K562 (cell line): ENCODE measurements at regions not wholly inside any gene's neighbourhood (a gene's known extent, or its start where the extent isn't known, plus 50 kb on each side); places are given as distances from the start of the nearest gene placed in this dataset.

Experiments
- CEBPB ChIP-seq: fragments of 450-650 bp; IDR thresholded peaks from 2 replicates; pipeline ENCODE4 v1.6.1; 2016; ENCODE audit warnings: missing genetic modification characterization, missing compliant biosample characterization
- CTCF ChIP-seq, 3 experiments: IDR thresholded peaks in 2 of 3; conservative IDR thresholded peaks in 1 of 3; 2 replicates each; pipeline ENCODE4 v1.5.1; 2011 to 2012; ENCODE audit warnings: low read length in 3 of 3, mild to moderate bottlenecking in 3 of 3, control low read depth in 2 of 3, improper control_type of control experiment in 1 of 3, inconsistent platforms in 1 of 3, low read depth in 1 of 3, mixed read lengths in 1 of 3, moderate library complexity in 1 of 3; ENCODE audit not compliant: insufficient read depth in 2 of 3
- ERF ChIP-seq: fragments of 450-650 bp; formaldehyde crosslinking; IDR thresholded peaks from 2 replicates; pipeline ENCODE4 v1.4.0; 2020; ENCODE audit warnings: mild to moderate bottlenecking, mixed read lengths
- FOXK1 ChIP-seq: sonication (generic); formaldehyde crosslinking; IDR thresholded peaks from 2 replicates; pipeline ENCODE4 v1.8.0; 2022; ENCODE audit warnings: missing genetic modification reagents, mild to moderate bottlenecking, borderline replicate concordance
- MNT ChIP-seq, 2 experiments: fragments of 450-650 bp; conservative IDR thresholded peaks; 2 replicates each; pipeline ENCODE4 v1.6.1; 2017; ENCODE audit warnings: mild to moderate bottlenecking in 2 of 2, moderate library complexity in 2 of 2
- POLR2A ChIP-seq: fragments of 450-650 bp; conservative IDR thresholded peaks from 2 replicates; pipeline ENCODE4 v1.6.1; 2016
- RFX5 ChIP-seq: IDR thresholded peaks from 2 replicates; pipeline ENCODE4 v1.6.1; 2011; ENCODE audit warnings: low read depth, mild to moderate bottlenecking, improper control_type of control experiment, low read length
- RNF219 ChIP-seq: fragments of 250-450 bp; sonication (Bioruptor Pico); IDR thresholded peaks from 2 replicates; pipeline ENCODE4 v1.5.0; 2022; ENCODE audit warnings: mild to moderate bottlenecking
- SP1 ChIP-seq: sonication (generic); formaldehyde crosslinking; IDR thresholded peaks from 2 replicates; pipeline ENCODE4 v1.8.1; 2022; ENCODE audit warnings: mild to moderate bottlenecking, missing genetic modification reagents
- USF2 ChIP-seq: sonication (generic); formaldehyde crosslinking; IDR thresholded peaks from 2 replicates; pipeline ENCODE4 v1.5.0; 2020; ENCODE audit warnings: missing genetic modification reagents
- TF ChIP-seq, protein P1 (sequence below), 2 experiments: fragments of 450-650 bp in 1 of 2; sonication (generic) in 1 of 2; formaldehyde crosslinking; conservative IDR thresholded peaks; 2 replicates each; pipeline versions ENCODE4 v1.4.0 to v1.8.1; 2020 to 2022; ENCODE audit warnings: mild to moderate bottlenecking in 1 of 2, missing genetic modification reagents in 1 of 2

GRCh38 chr16:65934443-65934842 lies 432.0 kb upstream of the CDH5 start:
- TF ChIP-seq POLR2A, result no peak
- no peak for TF ChIP-seq RNF219
- TF ChIP-seq ERF, result no peak
- TF ChIP-seq RFX5, result no peak
- no peak for TF ChIP-seq CTCF (IDR thresholded peaks at IDR 0.05 in 2 of 3, conservative IDR thresholded peaks at IDR 0.05 in 1 of 3; ENCODE audit: insufficient read depth in 2 of 3, low read depth in 1 of 3, low read length in 3 of 3)
- TF ChIP-seq, protein P1, sequence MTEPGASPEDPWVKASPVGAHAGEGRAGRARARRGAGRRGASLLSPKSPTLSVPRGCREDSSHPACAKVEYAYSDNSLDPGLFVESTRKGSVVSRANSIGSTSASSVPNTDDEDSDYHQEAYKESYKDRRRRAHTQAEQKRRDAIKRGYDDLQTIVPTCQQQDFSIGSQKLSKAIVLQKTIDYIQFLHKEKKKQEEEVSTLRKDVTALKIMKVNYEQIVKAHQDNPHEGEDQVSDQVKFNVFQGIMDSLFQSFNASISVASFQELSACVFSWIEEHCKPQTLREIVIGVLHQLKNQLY (CRISPR knock-in tag; conservative IDR thresholded peaks at IDR 0.05), result no peak
- TF ChIP-seq USF2 (CRISPR knock-in tag), result no peak
- TF ChIP-seq SP1 (CRISPR knock-in tag), result no peak
- no peak for TF ChIP-seq CEBPB (tag)
- TF ChIP-seq MNT (conservative IDR thresholded peaks at IDR 0.05), result no peak
- no peak for TF ChIP-seq FOXK1 (CRISPR knock-in tag)
